ENCODE measurements at regions not wholly inside any gene's neighbourhood (a gene's known extent, or its start where the extent isn't known, plus 50 kb on each side); places are given as distances from the start of the nearest gene placed in this dataset.

DNA sequence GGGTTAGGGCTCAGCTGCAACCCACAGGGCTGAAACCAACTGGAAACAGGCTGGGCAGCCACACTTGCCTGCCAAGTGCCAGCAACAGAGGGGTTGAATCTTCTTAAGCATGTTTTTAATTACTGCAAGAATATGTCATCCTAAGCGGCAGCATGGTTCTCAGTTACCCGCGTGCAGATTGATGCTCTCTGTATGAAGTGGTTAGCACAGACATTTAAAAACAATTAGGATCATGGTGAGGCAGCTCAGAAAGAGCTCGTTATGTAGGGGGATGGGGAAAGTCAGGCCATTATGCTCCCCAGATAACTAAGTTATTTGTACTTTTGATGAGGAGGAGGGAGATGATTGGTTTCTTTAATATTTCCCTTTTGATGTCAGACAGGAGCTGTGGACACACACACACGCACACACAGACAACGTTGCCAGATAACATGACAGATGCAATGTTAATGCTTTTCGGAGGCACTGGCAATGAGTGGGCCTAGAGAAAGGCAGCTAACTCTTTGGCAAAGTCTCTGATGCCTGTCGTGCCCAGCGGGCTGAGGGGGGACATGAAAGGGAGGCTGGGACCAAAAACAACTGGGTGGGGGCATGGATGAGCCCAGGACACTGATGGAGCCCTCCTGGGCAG is 389.7 kb downstream of the NXPE2 start:
- TF ChIP-seq POLR2AphosphoS5 (IDR thresholded peaks at IDR 0.05; ENCODE audit: insufficient read depth in 1 of 2, low read depth in 1 of 2), result no peak
- no peak for TF ChIP-seq CTCF (IDR thresholded peaks at IDR 0.05)
- TF ChIP-seq POLR2A (IDR thresholded peaks at IDR 0.05), result no peak
- intact Hi-C loops (cut with DNase I), result no loop called here
- no peak overlapping the region for H3K4me3 ChIP-seq
- no peak overlapping the region for H3K27ac ChIP-seq
- H3K9me3 ChIP-seq, result no peaks in the 10 kb centered on the region
- H3K27me3 ChIP-seq, result no peaks in the 10 kb centered on the region
- no peaks in the 10 kb centered on the region for H3K4me1 ChIP-seq
- H3K36me3 ChIP-seq, result no peaks in the 10 kb centered on the region
- DNase-seq (ENCODE audit: extremely low spot score in 2 of 2), result no peak

GRCh38 chr11:115069599-115069998 is 391.3 kb downstream of the NXPE2 start:
- H3K9me3 ChIP-seq, result no peaks in the 10 kb centered on the region
- intact Hi-C loops (cut with DNase I), result no loop called here
- H3K4me3 ChIP-seq, result no peak overlapping the region
- no peak overlapping the region for H3K27ac ChIP-seq
- TF ChIP-seq POLR2AphosphoS5 (IDR thresholded peaks at IDR 0.05; ENCODE audit: insufficient read depth in 1 of 2, low read depth in 1 of 2) (no peak), POLR2A (IDR thresholded peaks at IDR 0.05) (no peak), CTCF (IDR thresholded peaks at IDR 0.05) (no peak)
- no peaks in the 10 kb centered on the region for H3K27me3 ChIP-seq
- no peaks in the 10 kb centered on the region for H3K36me3 ChIP-seq
- no peaks in the 10 kb centered on the region for H3K4me1 ChIP-seq
- no peak for DNase-seq (ENCODE audit: extremely low spot score in 2 of 2)

DNA sequence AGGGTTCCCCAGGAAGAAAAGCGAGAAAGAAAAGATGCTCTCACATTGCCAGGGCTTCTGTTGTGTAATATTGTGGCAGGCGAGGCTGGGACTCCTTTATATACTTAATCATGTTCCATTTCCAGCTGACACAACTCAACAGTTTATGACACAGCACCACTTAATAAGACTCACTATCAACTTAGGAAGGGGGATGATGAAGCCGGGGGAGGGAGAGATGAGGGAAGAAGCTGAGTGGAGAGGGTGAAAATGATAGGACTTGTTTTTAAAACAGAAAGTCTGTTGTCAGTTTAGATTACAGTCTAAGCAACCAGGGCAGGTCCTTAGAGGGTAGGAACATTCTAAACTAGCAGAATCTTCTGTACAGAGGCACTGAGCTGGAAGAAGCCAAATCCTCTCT is 397.0 kb downstream of the NXPE2 start:
- intact Hi-C loops (cut with DNase I), result no loop called here
- no peak overlapping the region for H3K27ac ChIP-seq
- no peak for DNase-seq (ENCODE audit: extremely low spot score in 2 of 2)
- H3K27me3 ChIP-seq, result no peaks in the 10 kb centered on the region
- H3K4me1 ChIP-seq, result no peaks in the 10 kb centered on the region
- no peaks in the 10 kb centered on the region for H3K9me3 ChIP-seq
- no peak overlapping the region for H3K4me3 ChIP-seq
- TF ChIP-seq CTCF (IDR thresholded peaks at IDR 0.05) (no peak), POLR2A (IDR thresholded peaks at IDR 0.05) (no peak), POLR2AphosphoS5 (IDR thresholded peaks at IDR 0.05; ENCODE audit: insufficient read depth in 1 of 2, low read depth in 1 of 2) (no peak)
- no peaks in the 10 kb centered on the region for H3K36me3 ChIP-seq

- intact Hi-C loops (cut with DNase I), result no loop called here
- H3K4me3 ChIP-seq, result no peak overlapping the region
- H3K9me3 ChIP-seq, result no peaks in the 10 kb centered on the region
- H3K36me3 ChIP-seq, result no peaks in the 10 kb centered on the region
- no peaks in the 10 kb centered on the region for H3K4me1 ChIP-seq
- no peak overlapping the region for H3K27ac ChIP-seq
- no peak for TF ChIP-seq CTCF (IDR thresholded peaks at IDR 0.05)
- no peak for TF ChIP-seq POLR2A (IDR thresholded peaks at IDR 0.05)
- no peak for TF ChIP-seq POLR2AphosphoS5 (IDR thresholded peaks at IDR 0.05; ENCODE audit: insufficient read depth in 1 of 2, low read depth in 1 of 2)
- DNase-seq (ENCODE audit: extremely low spot score in 2 of 2), result no peak
- no peaks in the 10 kb centered on the region for H3K27me3 ChIP-seq
Observed at GRCh38 chr11:115077740-115078139, 399.4 kb downstream of the NXPE2 start.

DNA sequence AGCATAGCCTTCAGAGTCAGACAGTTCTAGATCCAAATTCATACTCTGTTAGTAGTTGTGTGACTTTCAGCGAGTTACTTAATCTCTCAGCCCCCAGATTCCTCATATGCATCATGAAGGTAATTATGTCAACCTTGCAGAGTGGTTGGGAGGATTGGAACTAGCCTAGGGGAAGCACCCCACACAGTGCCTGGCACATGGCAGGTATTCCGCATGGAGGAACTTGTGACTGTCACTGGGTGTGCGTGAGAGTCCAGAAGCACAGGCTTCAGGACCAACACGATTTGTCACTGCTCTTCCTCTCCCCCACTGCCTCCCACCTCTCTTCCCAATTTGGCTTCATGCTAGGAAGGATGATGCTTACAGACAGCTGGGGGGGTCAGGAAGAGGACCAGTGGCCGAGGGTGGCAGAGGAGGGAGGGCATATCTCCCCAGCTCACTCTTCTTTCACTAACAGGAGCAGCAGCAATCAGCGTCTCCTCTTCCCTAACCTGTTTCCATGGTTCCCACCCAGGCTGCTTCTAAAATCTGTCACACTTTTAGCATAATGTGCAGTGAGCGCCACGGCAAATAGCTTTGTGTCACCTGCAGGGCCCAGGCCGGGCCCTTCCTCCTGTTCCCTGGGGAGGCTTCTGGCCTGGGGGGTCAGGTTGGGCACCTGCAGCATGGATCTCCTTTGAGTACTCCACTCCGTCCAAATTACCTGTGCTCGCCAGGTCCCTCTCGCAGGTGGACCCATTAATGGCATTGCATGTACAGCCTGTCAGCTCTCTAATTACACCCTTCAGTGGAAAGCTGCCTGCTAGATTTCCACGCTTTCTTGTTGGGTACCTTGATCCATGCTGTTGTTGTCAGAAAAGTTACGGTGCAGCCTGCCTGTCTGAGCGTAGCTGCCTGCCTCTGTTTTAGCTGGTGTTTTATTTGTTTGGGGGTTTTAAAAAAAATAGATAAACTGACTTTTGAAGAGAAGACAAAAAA is 400.4 kb downstream of the NXPE2 start:
- DNase-seq (ENCODE audit: extremely low spot score in 2 of 2), result no peak
- Histone ChIP-seq H3K9me3 (no peaks in the 10 kb centered on the region), H3K27me3 (no peaks in the 10 kb centered on the region), H3K27ac (no peak overlapping the region), H3K36me3 (no peaks in the 10 kb centered on the region), H3K4me1 (no peaks in the 10 kb centered on the region), H3K4me3 (no peak overlapping the region)
- intact Hi-C loops (cut with DNase I), result no loop called here
- TF ChIP-seq POLR2AphosphoS5 (IDR thresholded peaks at IDR 0.05; ENCODE audit: insufficient read depth in 1 of 2, low read depth in 1 of 2) (no peak), POLR2A (IDR thresholded peaks at IDR 0.05) (no peak), CTCF (IDR thresholded peaks at IDR 0.05) (no peak)
